Muscle of arm (tissue), 1 donor: ENCODE measurements at regions not wholly inside any gene's neighbourhood (a gene's known extent, or its start where the extent isn't known, plus 50 kb on each side); places are given as distances from the start of the nearest gene placed in this dataset.
"Not testable (repeated sequence)": the region's sequence is repeated elsewhere in the genome, so short reads cannot be mapped to it uniquely, and the experiment has no call there.

Experiments used
- DNase-seq: peaks from one replicate; pipeline ENCODE4 v3.0.0-alpha.2; 2013

DNA sequence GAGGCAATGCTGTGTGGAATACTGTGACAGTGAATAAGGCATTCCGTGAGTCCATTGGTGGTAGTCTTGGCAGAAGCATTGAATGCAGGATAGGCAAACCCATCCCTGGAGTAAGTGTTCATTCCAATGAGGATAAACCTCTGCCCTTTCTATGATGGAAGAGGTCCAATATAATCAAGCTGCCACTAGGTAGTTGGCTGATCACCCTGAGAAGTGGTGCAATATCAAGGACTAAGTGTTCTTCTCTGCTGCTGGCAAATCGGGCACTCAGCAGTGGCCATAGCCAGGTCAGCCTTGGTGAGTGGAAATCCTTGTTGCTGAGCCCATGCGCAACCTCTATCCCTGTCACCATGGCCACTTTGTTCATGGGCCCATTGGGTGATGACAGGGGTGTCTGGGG, 70.1 kb downstream of the FBXO4 start:
- DNase-seq = no peak

- DNase-seq = no peak
Measured at GRCh38 chr5:42001673-42002072, 76.6 kb downstream of the FBXO4 start.

DNA sequence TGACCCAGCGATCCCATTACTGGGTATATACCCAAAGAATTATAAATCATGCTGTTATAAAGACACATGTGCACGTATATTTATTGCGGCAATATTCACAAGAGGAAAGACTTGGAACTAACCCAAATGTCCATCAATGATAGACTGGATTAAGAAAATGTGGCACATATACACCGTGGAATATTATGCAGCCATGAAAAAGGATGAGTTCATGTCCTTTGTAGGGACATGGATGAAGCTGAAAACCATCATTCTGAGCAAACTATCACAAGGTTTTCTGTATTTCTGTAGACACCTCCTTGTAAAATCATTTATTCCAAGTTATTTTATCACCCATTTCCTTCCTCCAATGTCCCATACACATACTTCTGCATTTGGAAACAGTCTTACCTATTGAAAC, 78.8 kb downstream of the FBXO4 start:
- not testable (repeated sequence) for DNase-seq

GRCh38 chr5:42005561-42006153, 80.6 kb downstream of the FBXO4 start:
- peak; percentile 10 for DNase-seq

DNA sequence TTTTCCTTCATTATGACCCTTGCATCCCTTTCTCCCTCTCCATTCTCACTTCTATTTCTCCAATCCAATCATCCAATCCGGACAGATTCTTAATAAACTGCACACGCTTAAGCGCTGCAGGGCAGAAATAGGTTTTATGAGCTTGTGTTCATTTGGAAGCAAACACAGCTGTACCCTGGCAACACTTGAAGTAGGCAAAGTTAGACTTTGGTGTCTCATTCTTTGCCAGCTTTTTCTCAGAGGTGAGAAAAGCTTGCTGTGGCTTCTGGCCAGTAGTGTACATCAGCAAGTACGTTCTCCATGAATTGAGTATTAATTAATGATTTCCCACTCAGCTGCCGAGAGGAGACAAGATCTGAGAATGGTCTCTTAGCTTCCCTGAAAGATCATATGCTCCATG, 88.5 kb downstream of the FBXO4 start:
- DNase-seq = no peak

DNA sequence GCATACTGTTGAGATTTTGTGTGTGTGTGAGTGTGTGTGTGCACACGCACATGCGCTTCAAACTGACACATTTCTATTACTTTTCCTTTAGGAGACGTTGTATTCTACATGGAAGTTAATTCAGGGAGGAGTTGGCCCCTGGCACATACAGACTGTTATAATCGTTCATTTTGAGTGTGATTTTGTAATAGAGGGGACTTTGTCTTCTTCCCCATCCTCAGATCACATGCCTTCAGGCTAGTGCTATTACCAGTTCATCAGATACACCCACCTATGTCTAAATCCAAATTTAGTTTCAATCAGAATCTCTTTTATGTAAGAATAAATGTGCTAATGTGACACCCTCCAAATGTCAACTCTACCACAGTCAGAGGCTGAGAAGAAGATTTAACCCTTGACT, 90.2 kb downstream of the FBXO4 start:
- no peak for DNase-seq

DNA sequence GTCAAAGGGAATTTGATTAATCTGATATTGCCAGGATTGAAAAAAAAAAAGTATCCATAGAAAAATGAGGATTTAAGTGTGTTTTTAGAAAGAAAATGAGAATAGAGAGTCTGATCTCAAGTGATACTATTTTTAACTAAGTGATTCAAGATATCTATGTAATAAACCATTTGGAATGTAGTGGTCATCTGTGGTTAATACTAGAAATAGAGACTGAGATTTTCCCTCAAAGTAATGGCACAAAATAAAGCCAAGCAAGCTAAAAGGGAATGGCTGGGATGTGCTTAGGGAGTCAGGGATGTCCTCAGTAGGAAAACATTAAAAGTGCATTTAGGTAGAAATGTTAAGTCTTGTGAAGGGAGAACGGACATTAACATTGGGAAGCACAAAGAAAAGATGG, 90.6 kb downstream of the FBXO4 start:
- DNase-seq = no peak

- DNase-seq = no peak
Measured at GRCh38 chr5:42020788-42021530, 95.9 kb downstream of the FBXO4 start.

DNA sequence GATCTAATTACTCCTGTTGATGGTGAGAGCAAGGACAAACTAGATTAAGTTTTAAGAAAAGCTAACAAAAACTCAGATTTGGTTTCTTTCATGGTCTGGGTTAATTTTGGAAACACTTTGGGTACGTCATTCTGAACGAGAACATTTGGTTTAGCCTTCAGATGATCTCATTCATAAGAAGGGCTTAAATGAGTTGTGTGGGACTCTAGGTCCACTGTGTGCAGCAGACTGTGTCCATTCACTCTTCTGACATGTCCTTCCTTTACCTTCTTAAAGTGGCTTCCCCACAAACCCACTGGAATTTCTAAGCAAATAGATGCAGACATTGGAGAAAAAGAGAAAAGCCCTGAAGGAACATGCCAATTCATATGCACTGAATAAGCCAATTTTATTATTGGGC, 96.8 kb downstream of the FBXO4 start:
- no peak for DNase-seq

GRCh38 chr5:42022383-42022972, 97.4 kb downstream of the FBXO4 start:
- no peak for DNase-seq

- DNase-seq = no peak
Measured at GRCh38 chr5:42026446-42026845, 101.4 kb downstream of the FBXO4 start.

GRCh38 chr5:42032137-42032536, 107.1 kb downstream of the FBXO4 start:
- no peak for DNase-seq

DNA sequence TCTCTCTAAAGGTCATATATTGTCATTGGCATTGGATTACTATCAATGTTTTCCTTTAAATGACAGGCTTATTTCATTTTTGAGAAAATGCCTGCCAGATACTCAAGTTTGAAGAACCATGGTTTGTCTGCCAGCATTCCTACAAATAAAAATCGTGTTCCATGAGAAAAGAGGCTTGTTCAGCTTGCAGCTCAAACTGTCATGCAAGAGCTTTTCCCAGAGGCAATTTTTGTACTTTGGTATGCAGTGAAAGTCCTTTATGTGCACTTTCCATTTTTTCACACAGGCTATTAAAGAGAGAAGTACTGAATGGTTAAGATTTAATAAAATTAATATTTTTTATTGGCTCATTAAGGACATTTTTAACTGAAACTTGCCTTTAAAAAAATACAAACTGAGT, 110.4 kb downstream of the FBXO4 start:
- DNase-seq = no peak

DNA sequence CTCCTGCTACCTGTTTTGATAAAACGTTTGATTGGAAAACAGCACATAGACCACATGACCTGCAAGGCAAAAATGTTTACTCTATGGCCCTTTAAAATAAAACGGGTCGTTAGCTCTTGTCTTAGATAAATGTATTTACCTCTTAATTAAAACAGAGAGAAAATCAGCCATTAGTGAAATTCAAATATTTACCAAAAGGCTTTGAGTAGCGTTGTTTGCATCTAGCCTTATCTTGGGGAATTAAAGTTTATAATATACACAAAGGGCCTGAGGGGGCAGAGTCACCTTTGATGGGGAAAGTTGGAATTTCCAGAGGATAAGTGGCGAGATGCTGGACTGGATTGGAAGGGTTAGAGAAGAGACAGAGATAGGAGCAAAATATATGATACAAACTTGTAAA, 111.3 kb downstream of the FBXO4 start:
- no peak for DNase-seq

DNA sequence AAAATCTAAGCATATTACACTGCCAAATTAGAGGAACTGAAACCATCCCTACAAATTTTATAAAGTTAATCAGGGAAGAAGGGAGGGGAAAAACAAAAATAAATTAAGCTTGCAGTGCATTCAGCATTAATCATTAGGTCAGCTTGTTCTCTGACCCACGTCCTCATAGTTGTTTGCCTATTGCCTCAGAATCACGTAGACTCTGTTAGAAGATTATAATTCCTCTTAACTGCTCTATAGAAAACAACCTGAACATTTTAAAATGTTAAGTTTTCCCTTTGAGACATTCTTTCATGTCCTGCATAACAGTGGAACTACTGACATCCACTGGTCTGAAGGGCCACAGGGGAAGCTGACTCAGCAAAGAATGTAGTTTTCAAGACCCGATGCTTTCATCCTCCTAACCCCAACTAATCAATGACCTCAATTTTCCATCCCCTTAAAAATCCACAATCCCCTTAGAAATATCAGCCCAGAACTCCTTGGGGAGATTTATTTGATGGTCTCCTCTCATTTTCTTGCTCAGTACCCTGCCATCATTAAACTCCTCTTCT, 112.4 kb downstream of the FBXO4 start:
- no peak for DNase-seq

- DNase-seq = no peak
Measured at GRCh38 chr5:42043400-42043799, 118.3 kb downstream of the FBXO4 start.

- no peak for DNase-seq
Measured at GRCh38 chr5:42057254-42057690, 132.2 kb downstream of the FBXO4 start.

- DNase-seq = no peak
Measured at GRCh38 chr5:42059291-42059690, 134.2 kb downstream of the FBXO4 start.

GRCh38 chr5:42059778-42060464, 134.8 kb downstream of the FBXO4 start:
- DNase-seq = no peak

DNA sequence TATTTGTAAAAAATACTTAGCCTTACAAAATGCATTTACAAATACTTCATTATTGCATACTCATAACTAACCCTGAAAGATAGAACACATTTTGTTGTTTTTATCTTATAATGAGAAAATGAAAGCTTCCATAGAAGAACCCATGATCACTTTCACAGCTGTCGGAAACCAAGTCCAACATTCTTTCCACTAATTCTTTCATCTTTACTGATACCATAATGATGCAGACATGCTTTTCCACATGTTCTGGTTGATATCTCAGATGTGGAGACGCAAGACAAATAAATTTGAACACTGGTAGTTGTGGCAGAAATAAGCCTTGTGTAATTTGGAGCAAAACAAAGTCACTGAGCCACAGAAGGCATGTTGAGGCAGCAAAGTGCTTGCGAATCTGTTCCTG, 136.0 kb downstream of the FBXO4 start:
- no peak for DNase-seq

DNA sequence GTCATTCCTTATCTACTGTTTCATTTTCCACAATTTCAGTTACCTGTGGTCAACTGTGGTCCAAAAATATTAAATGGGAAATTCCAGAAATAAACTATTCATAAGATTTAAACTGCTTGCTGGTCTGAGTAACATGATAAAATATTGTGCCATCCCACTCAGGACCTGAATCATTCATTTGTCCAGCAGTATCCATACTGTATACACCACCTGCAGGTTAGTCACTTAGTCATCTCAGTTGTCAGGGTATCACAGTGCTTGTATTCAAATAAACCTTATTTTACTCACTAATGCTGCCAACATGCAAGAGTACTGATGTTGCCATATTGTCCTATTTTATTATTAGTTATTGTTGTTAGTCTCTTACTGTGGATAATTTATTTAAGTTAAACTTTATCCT, 139.7 kb downstream of the FBXO4 start:
- DNase-seq = no peak

DNA sequence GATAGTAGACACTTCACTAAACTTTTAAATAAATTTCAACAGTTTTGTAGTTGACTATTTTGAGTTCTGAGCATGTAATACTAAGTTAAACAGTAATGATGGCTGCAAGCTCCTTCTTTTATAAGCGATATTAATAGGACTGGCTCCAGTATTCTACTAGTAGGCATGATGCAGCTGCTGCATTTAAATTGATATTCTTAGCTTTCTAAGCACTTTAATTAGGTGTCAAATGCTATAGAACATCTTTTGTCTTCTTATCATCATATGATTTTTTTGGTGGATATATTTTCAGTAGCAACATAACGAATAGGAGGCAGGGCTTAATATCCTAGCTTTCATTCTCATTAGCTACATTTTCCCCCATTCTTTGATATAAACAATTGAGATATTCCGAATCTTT, 141.1 kb downstream of the FBXO4 start:
- no peak for DNase-seq

- no peak for DNase-seq
Measured at GRCh38 chr5:42074353-42074752, 149.3 kb downstream of the FBXO4 start.
